GM10266 (cell line): ENCODE measurements at regions not wholly inside any gene's neighbourhood (a gene's known extent, or its start where the extent isn't known, plus 50 kb on each side); places are given as distances from the start of the nearest gene placed in this dataset.

Experiments
- DNase-seq: peaks from one replicate; pipeline ENCODE4 v3.0.0; 2012; ENCODE audit errors: extremely low spot score
- CTCF ChIP-seq: IDR thresholded peaks from 2 replicates; pipeline ENCODE4 v1.5.1; 2012; ENCODE audit warnings: mild to moderate bottlenecking, low read depth; ENCODE audit not compliant: control insufficient read depth, insufficient read depth; ENCODE audit errors: missing control alignments

GRCh38 chr9:120294003-120294402, 286.0 kb downstream of the CDK5RAP2 start:
- DNase-seq = no peak
- TF ChIP-seq CTCF = no peak

GRCh38 chr9:120292606-120293005, 287.4 kb downstream of the CDK5RAP2 start:
- DNase-seq = no peak
- TF ChIP-seq CTCF = no peak

GRCh38 chr9:120291050-120291449, 288.9 kb downstream of the CDK5RAP2 start:
- DNase-seq = no peak
- no peak for TF ChIP-seq CTCF

- no peak for DNase-seq
- TF ChIP-seq CTCF = no peak
Observed at GRCh38 chr9:120289990-120290975, 289.7 kb downstream of the CDK5RAP2 start.

- no peak for TF ChIP-seq CTCF
- DNase-seq = no peak
Observed at GRCh38 chr9:120289098-120289497, 290.9 kb downstream of the CDK5RAP2 start.

- no peak for TF ChIP-seq CTCF
- no peak for DNase-seq
Observed at GRCh38 chr9:120286530-120286929, 293.4 kb downstream of the CDK5RAP2 start.

GRCh38 chr9:120284821-120285220, 295.1 kb downstream of the CDK5RAP2 start:
- DNase-seq = no peak
- no peak for TF ChIP-seq CTCF
